HEK293 (cell line): ENCODE measurements at regions not wholly inside any gene's neighbourhood (a gene's known extent, or its start where the extent isn't known, plus 50 kb on each side); places are given as distances from the start of the nearest gene placed in this dataset.

Experiments
- CTCF ChIA-PET: fragments of 350-600 bp; formaldehyde crosslinking; extraction: SDS; loops from one replicate; lab custom pipeline; 2021; ENCODE audit warnings: antibody characterized with exemption; lab: Yijun Ruan, JAX
- POLR2A ChIA-PET: fragments of 300-600 bp; formaldehyde crosslinking; extraction: SDS; loops from one replicate; lab custom pipeline; 2020; ENCODE audit warnings: antibody characterized with exemption, inconsistent platforms; lab: Yijun Ruan, JAX
- H3K27ac ChIP-seq: fragments of 200-500 bp; sonication (Bioruptor generic); 2 replicates; pipeline ENCODE4 v1.5.1; 2014; ENCODE audit warnings: low read depth, low read length, control low read depth, inconsistent platforms; ENCODE audit errors: extremely low read depth
- H3K36me3 ChIP-seq, 2 experiments: fragments of 200-500 bp in 1 of 2; sonication (Bioruptor generic) in 1 of 2; 1 replicate in 1 of 2; 2 replicates in 1 of 2; pipeline ENCODE4 v1.5.1; 2014 to 2017; ENCODE audit warnings: inconsistent platforms in 2 of 2, low read length in 2 of 2; ENCODE audit not compliant: control insufficient read depth in 2 of 2, insufficient read depth in 1 of 2
- H3K4me1 ChIP-seq: fragments of 200-500 bp; sonication (Bioruptor generic); 2 replicates; pipeline ENCODE4 v1.5.1; 2014; ENCODE audit warnings: mild to moderate bottlenecking, low read length, inconsistent platforms; ENCODE audit not compliant: control insufficient read depth, insufficient read depth
- H3K4me3 ChIP-seq: 2 replicates; pipeline ENCODE4 v1.5.1; 2011; ENCODE audit warnings: low read depth, mild to moderate bottlenecking, control low read depth, low read length, moderate library complexity
- H3K9me3 ChIP-seq: fragments of 200-500 bp; sonication (Bioruptor generic); 2 replicates; pipeline ENCODE4 v1.5.1; 2014; ENCODE audit warnings: low read depth, low read length, inconsistent platforms; ENCODE audit not compliant: control insufficient read depth, insufficient read depth
- BCL11B ChIP-seq: fragments of 450-650 bp; formaldehyde crosslinking; IDR thresholded peaks from 2 replicates; pipeline ENCODE4 v1.5.1; 2016; ENCODE audit warnings: low read depth, missing biosample characterization, missing genetic modification characterization
- KLF7 ChIP-seq: fragments of 450-650 bp; formaldehyde crosslinking; IDR thresholded peaks from 2 replicates; pipeline ENCODE4 v1.5.1; 2016; ENCODE audit warnings: missing biosample characterization, missing genetic modification characterization, borderline replicate concordance
- KLF9 ChIP-seq: fragments of 450-650 bp; formaldehyde crosslinking; IDR thresholded peaks from 2 replicates; pipeline ENCODE4 v1.5.1; 2016; ENCODE audit warnings: missing biosample characterization, missing genetic modification characterization, low read depth
- SETDB1 ChIP-seq: IDR thresholded peaks from one replicate; pipeline ENCODE4 v1.6.1; 2017; ENCODE audit warnings: mild to moderate bottlenecking, low read length, moderate library complexity, mixed read lengths; ENCODE audit not compliant: insufficient read length
- SP7 ChIP-seq: fragments of 450-650 bp; formaldehyde crosslinking; IDR thresholded peaks from 2 replicates; pipeline ENCODE4 v1.5.1; 2016; ENCODE audit warnings: missing biosample characterization, missing genetic modification characterization
- WT1 ChIP-seq: fragments of 450-650 bp; formaldehyde crosslinking; IDR thresholded peaks from 2 replicates; pipeline ENCODE4 v1.5.1; 2016; ENCODE audit warnings: missing biosample characterization, missing genetic modification characterization
- ZIC2 ChIP-seq: fragments of 450-650 bp; formaldehyde crosslinking; IDR thresholded peaks from 2 replicates; pipeline ENCODE4 v1.5.1; 2016; ENCODE audit warnings: missing biosample characterization, missing genetic modification characterization
- ZNF121 ChIP-seq: fragments of 450-650 bp; formaldehyde crosslinking; IDR thresholded peaks from 2 replicates; pipeline ENCODE4 v1.5.1; 2016; ENCODE audit warnings: missing biosample characterization, missing genetic modification characterization
- ZNF138 ChIP-seq: fragments of 450-650 bp; formaldehyde crosslinking; IDR thresholded peaks from 2 replicates; pipeline ENCODE4 v1.5.1; 2016; ENCODE audit warnings: missing biosample characterization, missing genetic modification characterization, borderline replicate concordance
- ZNF140 ChIP-seq: fragments of 450-650 bp; formaldehyde crosslinking; IDR thresholded peaks from 2 replicates; pipeline ENCODE4 v1.5.1; 2016; ENCODE audit warnings: missing biosample characterization, missing genetic modification characterization
- ZNF221 ChIP-seq: fragments of 450-650 bp; formaldehyde crosslinking; IDR thresholded peaks from 2 replicates; pipeline ENCODE4 v1.5.1; 2017; ENCODE audit warnings: missing biosample characterization, missing genetic modification characterization, borderline replicate concordance
- ZNF416 ChIP-seq: fragments of 450-650 bp; formaldehyde crosslinking; IDR thresholded peaks from 2 replicates; pipeline ENCODE4 v1.5.1; 2016; ENCODE audit warnings: missing biosample characterization, missing genetic modification characterization
- ZNF48 ChIP-seq: fragments of 450-650 bp; formaldehyde crosslinking; IDR thresholded peaks from 2 replicates; pipeline ENCODE4 v1.5.1; 2016; ENCODE audit warnings: missing biosample characterization, missing genetic modification characterization
- ZNF501 ChIP-seq: fragments of 450-650 bp; formaldehyde crosslinking; IDR thresholded peaks from 2 replicates; pipeline ENCODE4 v1.5.1; 2016; ENCODE audit warnings: missing biosample characterization, missing genetic modification characterization
- ZNF555 ChIP-seq: fragments of 450-650 bp; formaldehyde crosslinking; conservative IDR thresholded peaks from 2 replicates; pipeline ENCODE4 v1.5.1; 2017; ENCODE audit warnings: missing biosample characterization, mild to moderate bottlenecking, missing genetic modification characterization, inconsistent platforms
- ZNF571 ChIP-seq: fragments of 450-650 bp; formaldehyde crosslinking; IDR thresholded peaks from 2 replicates; pipeline ENCODE4 v1.5.0; 2017; ENCODE audit warnings: missing biosample characterization, missing genetic modification characterization
- ZNF610 ChIP-seq: fragments of 450-650 bp; formaldehyde crosslinking; IDR thresholded peaks from 2 replicates; pipeline ENCODE4 v1.5.1; 2016; ENCODE audit warnings: missing biosample characterization, missing genetic modification characterization, borderline replicate concordance
- ZNF623 ChIP-seq: fragments of 450-650 bp; formaldehyde crosslinking; IDR thresholded peaks from 2 replicates; pipeline ENCODE4 v1.5.1; 2016; ENCODE audit warnings: missing biosample characterization, missing genetic modification characterization
- ZNF830 ChIP-seq: fragments of 450-650 bp; IDR thresholded peaks from 2 replicates; pipeline ENCODE4 v1.5.0; 2018; ENCODE audit warnings: missing biosample characterization, missing genetic modification characterization, low read depth, mild to moderate bottlenecking, moderate library complexity
- TF ChIP-seq, protein P1 (sequence below): fragments of 450-650 bp; formaldehyde crosslinking; IDR thresholded peaks from 2 replicates; pipeline ENCODE4 v1.5.1; 2016; ENCODE audit warnings: missing biosample characterization, missing genetic modification characterization, low read depth
- TF ChIP-seq, protein P2 (sequence below): fragments of 450-650 bp; IDR thresholded peaks from 2 replicates; pipeline ENCODE4 v1.5.1; 2018; ENCODE audit warnings: missing biosample characterization, missing genetic modification characterization

DNA sequence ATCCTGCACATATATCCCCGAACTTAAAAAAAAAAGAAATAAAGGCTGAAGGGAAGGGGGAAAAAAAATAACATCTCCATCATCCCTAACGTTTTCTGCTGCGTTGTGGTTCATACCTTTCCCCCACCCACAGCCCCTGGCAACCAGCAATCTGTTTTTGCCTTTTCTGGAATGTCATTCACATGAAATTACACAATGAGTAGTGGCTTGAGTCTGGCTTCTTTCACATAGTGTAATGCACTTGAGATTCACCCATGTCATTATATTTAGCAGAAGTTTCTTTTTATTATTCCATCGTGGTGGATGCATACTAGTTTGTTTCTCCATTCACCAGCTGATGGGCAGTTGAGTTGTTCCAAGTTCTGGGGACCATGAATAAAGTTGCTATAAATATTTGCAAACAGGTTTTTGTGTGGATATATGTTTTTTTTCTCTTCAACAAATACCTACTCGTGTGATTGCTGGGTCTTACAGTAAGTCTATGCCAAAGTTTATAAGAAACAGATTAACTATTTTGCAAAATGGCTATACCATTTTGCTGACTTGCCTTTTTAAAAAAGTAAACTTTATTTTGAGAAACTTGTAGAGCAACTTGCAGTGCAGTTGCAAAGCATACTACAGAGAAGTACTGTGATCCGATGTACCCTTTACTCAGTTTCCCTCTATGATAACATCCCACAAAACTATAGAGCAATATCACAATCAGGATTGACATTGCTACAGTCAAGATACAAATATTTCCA, 322.5 kb downstream of the LPIN1 start (continued):
- no peak for TF ChIP-seq ZNF138 (tag by site-specific recombination)

DNA sequence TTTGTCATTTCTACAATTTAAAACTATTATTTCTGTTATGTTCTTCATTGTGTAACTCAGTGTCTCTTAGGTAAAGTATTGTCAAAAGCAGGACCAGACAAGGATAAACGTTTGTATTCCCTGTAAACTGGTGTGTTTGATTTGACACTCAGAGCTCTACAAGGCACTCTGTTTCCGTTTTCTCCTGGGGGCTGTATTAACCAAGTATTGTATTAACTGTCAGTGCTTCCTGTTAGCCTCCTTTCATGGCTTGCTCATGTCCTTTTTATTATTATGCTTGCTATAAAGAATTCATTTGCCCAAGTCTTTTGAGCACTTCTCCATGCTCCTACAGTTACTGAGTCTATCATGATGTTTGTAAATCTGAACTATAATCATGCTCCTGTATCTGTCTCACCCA, 323.7 kb downstream of the LPIN1 start:
- Histone ChIP-seq H3K27ac (no peak overlapping the region), H3K9me3 (no peaks in the 10 kb centered on the region), H3K36me3 (no peaks in the 10 kb centered on the region), H3K4me1 (no peaks in the 10 kb centered on the region), H3K4me3 (no peak overlapping the region)
- ChIA-PET CTCF (interaction anchor here (0.5 kb wide), 1 partner anchor 594 kb away, joined by 8 read pairs; no protein-coding TSS in a partner anchor), POLR2A (no interaction called here)
- TF ChIP-seq, protein P1, sequence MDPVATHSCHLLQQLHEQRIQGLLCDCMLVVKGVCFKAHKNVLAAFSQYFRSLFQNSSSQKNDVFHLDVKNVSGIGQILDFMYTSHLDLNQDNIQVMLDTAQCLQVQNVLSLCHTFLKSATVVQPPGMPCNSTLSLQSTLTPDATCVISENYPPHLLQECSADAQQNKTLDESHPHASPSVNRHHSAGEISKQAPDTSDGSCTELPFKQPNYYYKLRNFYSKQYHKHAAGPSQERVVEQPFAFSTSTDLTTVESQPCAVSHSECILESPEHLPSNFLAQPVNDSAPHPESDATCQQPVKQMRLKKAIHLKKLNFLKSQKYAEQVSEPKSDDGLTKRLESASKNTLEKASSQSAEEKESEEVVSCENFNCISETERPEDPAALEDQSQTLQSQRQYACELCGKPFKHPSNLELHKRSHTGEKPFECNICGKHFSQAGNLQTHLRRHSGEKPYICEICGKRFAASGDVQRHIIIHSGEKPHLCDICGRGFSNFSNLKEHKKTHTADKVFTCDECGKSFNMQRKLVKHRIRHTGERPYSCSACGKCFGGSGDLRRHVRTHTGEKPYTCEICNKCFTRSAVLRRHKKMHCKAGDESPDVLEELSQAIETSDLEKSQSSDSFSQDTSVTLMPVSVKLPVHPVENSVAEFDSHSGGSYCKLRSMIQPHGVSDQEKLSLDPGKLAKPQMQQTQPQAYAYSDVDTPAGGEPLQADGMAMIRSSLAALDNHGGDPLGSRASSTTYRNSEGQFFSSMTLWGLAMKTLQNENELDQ (tag by site-specific recombination), result no peak
- TF ChIP-seq ZIC2 (tag by site-specific recombination) (no peak), WT1 (tag by site-specific recombination) (no peak), KLF9 (no peak), ZNF140 (tag by site-specific recombination) (no peak), BCL11B (no peak), ZNF830 (tag by site-specific recombination) (no peak), ZNF555 (tag by site-specific recombination) (no peak), SETDB1 (no peak), ZNF48 (tag by site-specific recombination) (no peak)
- TF ChIP-seq, protein P2, sequence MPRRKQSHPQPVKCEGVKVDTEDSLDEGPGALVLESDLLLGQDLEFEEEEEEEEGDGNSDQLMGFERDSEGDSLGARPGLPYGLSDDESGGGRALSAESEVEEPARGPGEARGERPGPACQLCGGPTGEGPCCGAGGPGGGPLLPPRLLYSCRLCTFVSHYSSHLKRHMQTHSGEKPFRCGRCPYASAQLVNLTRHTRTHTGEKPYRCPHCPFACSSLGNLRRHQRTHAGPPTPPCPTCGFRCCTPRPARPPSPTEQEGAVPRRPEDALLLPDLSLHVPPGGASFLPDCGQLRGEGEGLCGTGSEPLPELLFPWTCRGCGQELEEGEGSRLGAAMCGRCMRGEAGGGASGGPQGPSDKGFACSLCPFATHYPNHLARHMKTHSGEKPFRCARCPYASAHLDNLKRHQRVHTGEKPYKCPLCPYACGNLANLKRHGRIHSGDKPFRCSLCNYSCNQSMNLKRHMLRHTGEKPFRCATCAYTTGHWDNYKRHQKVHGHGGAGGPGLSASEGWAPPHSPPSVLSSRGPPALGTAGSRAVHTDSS (tag by site-specific recombination), result no peak

DNA sequence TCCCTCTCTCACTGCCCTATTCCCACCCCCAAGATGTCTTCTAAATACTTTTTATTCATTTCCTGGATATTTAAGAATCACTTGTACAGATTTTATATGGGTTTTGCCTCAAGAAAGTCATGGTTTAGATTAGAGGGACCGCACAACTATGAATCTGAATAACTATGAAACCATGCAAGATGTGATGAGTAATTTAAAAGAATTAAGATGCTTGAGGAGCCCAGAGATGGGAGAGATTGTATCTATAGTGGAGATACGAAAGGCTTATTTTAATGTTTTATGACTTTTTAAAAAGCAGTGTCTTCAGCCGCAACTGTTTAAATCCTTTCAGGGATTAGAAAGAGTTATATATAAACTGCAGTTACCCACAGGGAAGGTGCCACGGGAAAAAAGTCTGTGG, 324.1 kb downstream of the LPIN1 start:
- POLR2A ChIA-PET, result no interaction called here
- no peaks in the 10 kb centered on the region for H3K9me3 ChIP-seq
- CTCF ChIA-PET, result interaction anchor here (0.5 kb wide), 1 partner anchor 595 kb away, joined by 8 read pairs; no protein-coding TSS in a partner anchor
- no peak for TF ChIP-seq ZNF610 (tag by site-specific recombination)
- no peak for TF ChIP-seq ZNF138 (tag by site-specific recombination)
- no peak for TF ChIP-seq ZNF571
- no peak for TF ChIP-seq ZNF501 (tag by site-specific recombination)
- TF ChIP-seq ZNF221 (tag by site-specific recombination), result no peak
- no peak for TF ChIP-seq KLF7 (tag by site-specific recombination)
- no peak for TF ChIP-seq ZNF121 (tag by site-specific recombination)
- TF ChIP-seq ZNF416 (tag by site-specific recombination), result no peak
- no peak for TF ChIP-seq ZNF623 (tag by site-specific recombination)
- no peak for TF ChIP-seq SP7 (tag by site-specific recombination)
- H3K36me3 ChIP-seq, result no peaks in the 10 kb centered on the region
- H3K27ac ChIP-seq, result no peak overlapping the region
- H3K4me3 ChIP-seq, result no peak overlapping the region
- no peaks in the 10 kb centered on the region for H3K4me1 ChIP-seq
